Gastroesophageal sphincter (tissue), 4 donors: ENCODE measurements at regions not wholly inside any gene's neighbourhood (a gene's known extent, or its start where the extent isn't known, plus 50 kb on each side); places are given as distances from the start of the nearest gene placed in this dataset.
A peak's percentile ranks its signal among the peaks of the same experiment; 100 is the strongest.
"Not testable (repeated sequence)": the region's sequence is repeated elsewhere in the genome, so short reads cannot be mapped to it uniquely, and the experiment has no call there.

Experiments
- ATAC-seq: fragments of 150-250 bp; one replicate; pipeline ENCODE4 v1.9.1; 2016; ENCODE audit warnings: mild to moderate bottlenecking, moderate library complexity
- H3K27ac ChIP-seq, 4 donors: fragments of 200-600 bp; sonication (generic) in 3 of 4; 1 replicate in 3 of 4; 2 replicates in 1 of 4; pipeline ENCODE4 v1.5.1; 2016 to 2019
- H3K27me3 ChIP-seq: fragments of 200-600 bp; sonication (generic); one replicate; pipeline ENCODE4 v1.5.1; 2019
- H3K36me3 ChIP-seq, 2 donors: fragments of 200-600 bp; sonication (generic); one replicate each; pipeline ENCODE4 v1.5.1; 2019; ENCODE audit warnings: control low read depth in 1 of 2
- H3K4me1 ChIP-seq, 3 donors: fragments of 200-600 bp; sonication (generic); 1 replicate in 2 of 3; 2 replicates in 1 of 3; pipeline ENCODE4 v1.5.1; 2016 to 2019; ENCODE audit warnings: control low read depth in 2 of 3
- H3K4me3 ChIP-seq, 2 donors: fragments of 200-600 bp; sonication (generic); one replicate each; pipeline ENCODE4 v1.5.1; 2019; ENCODE audit warnings: mild to moderate bottlenecking in 1 of 2, moderate library complexity in 1 of 2
- H3K9me3 ChIP-seq, 3 donors: fragments of 200-600 bp; sonication (generic); one replicate each; pipeline ENCODE4 v1.5.1; 2017 to 2019; ENCODE audit warnings: control low read depth in 2 of 3
- EP300 ChIP-seq: sonication (generic); formaldehyde crosslinking; IDR thresholded peaks from one replicate; pipeline ENCODE4 v1.6.1; 2017; ENCODE audit warnings: antibody characterized with exemption, mild to moderate bottlenecking
- POLR2A ChIP-seq, 2 donors: fragments of 450-650 bp; IDR thresholded peaks; one replicate each; pipeline ENCODE4 v1.6.1; 2017; ENCODE audit warnings: antibody characterized with exemption in 2 of 2, mild to moderate bottlenecking in 2 of 2, moderate library complexity in 1 of 2
- POLR2AphosphoS5 ChIP-seq: sonication (generic); formaldehyde crosslinking; IDR thresholded peaks from one replicate; pipeline ENCODE4 v1.6.1; 2017; ENCODE audit warnings: antibody characterized with exemption
- WGBS, 2 donors: methylation state at CpG; one replicate each; pipeline ENCODE4 v1.1.5; 2018; ENCODE audit warnings: low coverage in 1 of 2; 5-methylcytosine and 5-hydroxymethylcytosine counted together
- TF ChIP-seq, protein P1 (sequence below), 4 experiments: fragments of 200-600 bp in 2 of 4; fragments of 450-650 bp in 2 of 4; sonication (generic) in 1 of 4; IDR thresholded peaks; one replicate each; pipeline ENCODE4 v1.5.1; 2017 to 2019; ENCODE audit warnings: antibody characterized with exemption in 4 of 4, mild to moderate bottlenecking in 2 of 4, moderate library complexity in 2 of 4

DNA sequence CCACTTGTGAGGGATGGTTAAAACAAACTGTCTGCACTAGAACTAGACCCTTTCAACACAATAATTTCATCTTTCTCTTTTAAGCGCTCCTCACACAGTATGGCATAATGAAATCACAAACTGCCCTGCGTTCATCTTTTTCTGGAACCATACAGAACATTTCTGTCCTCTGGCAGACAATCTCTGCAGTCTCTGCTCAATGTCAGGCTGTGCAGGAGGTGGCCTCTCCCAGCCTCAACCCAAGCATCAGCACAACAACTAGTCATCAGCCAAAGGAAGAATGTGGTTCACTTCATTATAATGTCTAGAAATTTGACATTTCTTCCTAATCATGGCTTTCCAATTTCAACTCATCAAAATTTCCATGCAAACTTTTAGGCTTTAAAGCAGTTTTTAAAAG lies 125.1 kb upstream of the STARD13 start:
- no peak for TF ChIP-seq POLR2A (IDR thresholded peaks at IDR 0.05)
- TF ChIP-seq POLR2AphosphoS5, result no peak
- TF ChIP-seq EP300, result no peak
- TF ChIP-seq, protein P1, sequence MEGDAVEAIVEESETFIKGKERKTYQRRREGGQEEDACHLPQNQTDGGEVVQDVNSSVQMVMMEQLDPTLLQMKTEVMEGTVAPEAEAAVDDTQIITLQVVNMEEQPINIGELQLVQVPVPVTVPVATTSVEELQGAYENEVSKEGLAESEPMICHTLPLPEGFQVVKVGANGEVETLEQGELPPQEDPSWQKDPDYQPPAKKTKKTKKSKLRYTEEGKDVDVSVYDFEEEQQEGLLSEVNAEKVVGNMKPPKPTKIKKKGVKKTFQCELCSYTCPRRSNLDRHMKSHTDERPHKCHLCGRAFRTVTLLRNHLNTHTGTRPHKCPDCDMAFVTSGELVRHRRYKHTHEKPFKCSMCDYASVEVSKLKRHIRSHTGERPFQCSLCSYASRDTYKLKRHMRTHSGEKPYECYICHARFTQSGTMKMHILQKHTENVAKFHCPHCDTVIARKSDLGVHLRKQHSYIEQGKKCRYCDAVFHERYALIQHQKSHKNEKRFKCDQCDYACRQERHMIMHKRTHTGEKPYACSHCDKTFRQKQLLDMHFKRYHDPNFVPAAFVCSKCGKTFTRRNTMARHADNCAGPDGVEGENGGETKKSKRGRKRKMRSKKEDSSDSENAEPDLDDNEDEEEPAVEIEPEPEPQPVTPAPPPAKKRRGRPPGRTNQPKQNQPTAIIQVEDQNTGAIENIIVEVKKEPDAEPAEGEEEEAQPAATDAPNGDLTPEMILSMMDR (IDR thresholded peaks at IDR 0.05), result no peak
- WGBS, 2 donors, result 78 to 94% methylated on average over 2 of the region's 2 CpGs
- Histone ChIP-seq H3K36me3 (no peaks in the 10 kb centered on the region), H3K4me3 (no peak overlapping the region), H3K9me3 (no peaks in the 10 kb centered on the region), H3K27ac (peak overlapping the region in 3 of 4 donors; percentile 65 to 71 (median 65)), H3K27me3 (no peaks in the 10 kb centered on the region), H3K4me1 (peaks cover 0 to 22% (median 0%) of the 10 kb centered on the region in 3 donors)
- ATAC-seq, result no peak

DNA sequence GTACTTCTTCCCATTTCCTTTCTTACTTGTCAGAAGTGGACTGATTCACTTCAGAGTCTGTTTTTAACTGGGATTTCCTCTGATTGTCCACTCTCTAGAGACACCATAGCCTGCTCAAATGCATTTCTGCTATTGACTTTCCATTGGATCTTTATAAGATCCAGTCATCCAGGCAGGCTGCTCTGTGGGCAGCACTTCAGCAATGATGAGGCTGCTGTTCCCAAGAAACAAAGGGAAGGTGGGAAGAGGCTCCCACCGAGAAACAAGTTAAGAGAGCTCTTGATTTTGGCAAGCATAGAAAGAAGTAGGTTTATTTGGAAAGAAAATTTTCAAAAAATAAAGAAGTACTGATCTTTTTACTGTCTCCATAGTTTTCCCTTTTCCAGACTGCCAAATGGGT lies 125.8 kb upstream of the STARD13 start:
- no peaks in the 10 kb centered on the region for H3K9me3 ChIP-seq
- no peaks in the 10 kb centered on the region for H3K36me3 ChIP-seq
- no peak for ATAC-seq
- H3K27ac ChIP-seq, result no peak overlapping the region
- 57% methylated on average over 1 of the region's 1 CpG; no CpG with 5 or more reads in 1 of the 2 donors for WGBS, 2 donors
- no peak overlapping the region for H3K4me3 ChIP-seq
- H3K27me3 ChIP-seq, result no peaks in the 10 kb centered on the region
- TF ChIP-seq, protein P1 (IDR thresholded peaks at IDR 0.05), result no peak
- TF ChIP-seq EP300 (no peak), POLR2A (IDR thresholded peaks at IDR 0.05) (no peak), POLR2AphosphoS5 (no peak)
- H3K4me1 ChIP-seq, result peaks cover 0 to 22% (median 0%) of the 10 kb centered on the region in 3 donors

DNA sequence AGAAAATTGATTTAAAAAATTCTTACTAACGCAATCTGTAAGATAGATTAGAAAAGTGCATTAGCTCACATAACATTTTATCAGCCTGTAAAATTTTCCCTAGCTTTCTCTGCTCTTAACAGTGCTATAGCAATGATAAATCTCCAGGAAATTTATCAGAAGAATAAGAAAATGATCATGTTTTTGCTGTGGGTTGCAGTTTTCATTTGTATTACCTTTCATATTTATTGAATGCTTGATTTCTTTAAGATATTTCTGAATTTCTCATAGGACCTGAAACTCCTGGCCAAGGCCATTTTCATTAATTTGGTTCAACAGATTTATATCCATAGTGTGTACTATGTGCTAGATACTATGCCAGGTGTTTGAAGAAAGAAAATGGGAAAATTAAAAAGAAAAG lies 130.3 kb upstream of the STARD13 start:
- 86 to 94% methylated on average over 1 of the region's 1 CpG for WGBS, 2 donors
- no peak overlapping the region for H3K27ac ChIP-seq
- H3K36me3 ChIP-seq, result no peaks in the 10 kb centered on the region
- ATAC-seq, result no peak
- H3K4me1 ChIP-seq, result no peaks in the 10 kb centered on the region
- no peaks in the 10 kb centered on the region for H3K9me3 ChIP-seq
- H3K4me3 ChIP-seq, result no peak overlapping the region
- TF ChIP-seq POLR2AphosphoS5 (no peak), EP300 (no peak), POLR2A (IDR thresholded peaks at IDR 0.05) (no peak)
- TF ChIP-seq, protein P1 (IDR thresholded peaks at IDR 0.05), result no peak
- no peaks in the 10 kb centered on the region for H3K27me3 ChIP-seq

DNA sequence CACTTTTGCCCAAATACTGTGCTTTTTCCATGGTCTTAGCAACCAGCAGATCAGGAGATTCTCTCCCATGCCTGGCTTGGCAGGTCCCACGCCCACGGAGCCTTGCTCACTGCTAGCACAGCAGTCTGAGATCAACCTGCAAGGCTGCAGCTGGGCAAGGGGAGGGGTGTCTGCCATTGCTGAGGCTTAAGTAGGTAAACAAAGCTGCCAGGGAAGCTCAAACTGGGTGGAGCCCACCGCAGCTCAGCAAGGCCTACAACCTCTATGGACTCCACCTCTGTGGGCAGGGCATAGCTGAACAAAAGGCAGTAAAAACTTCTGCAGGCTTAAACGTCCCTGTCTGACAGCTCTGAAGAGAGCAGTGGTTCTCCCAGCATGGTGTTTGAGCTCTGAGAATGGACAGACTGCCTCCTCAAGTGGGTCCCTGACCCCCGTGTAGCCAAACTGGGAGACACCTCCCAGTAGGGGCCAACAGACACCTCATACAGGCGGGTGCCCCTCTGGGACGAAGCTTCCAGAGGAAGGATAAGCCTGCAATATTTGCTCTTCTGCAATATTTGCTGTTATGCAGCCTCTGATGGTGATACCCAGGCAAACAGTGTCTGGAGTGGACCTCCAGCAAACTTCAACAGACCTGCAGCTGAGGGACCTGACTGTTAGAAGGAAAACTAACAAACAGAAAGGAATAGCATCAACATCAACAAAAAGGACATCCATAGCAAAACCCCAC lies 132.8 kb upstream of the STARD13 start:
- WGBS, 2 donors, result 64% methylated on average over 4 of the region's 7 CpGs; no CpG with 5 or more reads in 1 of the 2 donors
- H3K36me3 ChIP-seq, H3K27me3 ChIP-seq, H3K27ac ChIP-seq, H3K9me3 ChIP-seq, ATAC-seq, H3K4me3 ChIP-seq, H3K4me1 ChIP-seq: not testable (repeated sequence)

DNA sequence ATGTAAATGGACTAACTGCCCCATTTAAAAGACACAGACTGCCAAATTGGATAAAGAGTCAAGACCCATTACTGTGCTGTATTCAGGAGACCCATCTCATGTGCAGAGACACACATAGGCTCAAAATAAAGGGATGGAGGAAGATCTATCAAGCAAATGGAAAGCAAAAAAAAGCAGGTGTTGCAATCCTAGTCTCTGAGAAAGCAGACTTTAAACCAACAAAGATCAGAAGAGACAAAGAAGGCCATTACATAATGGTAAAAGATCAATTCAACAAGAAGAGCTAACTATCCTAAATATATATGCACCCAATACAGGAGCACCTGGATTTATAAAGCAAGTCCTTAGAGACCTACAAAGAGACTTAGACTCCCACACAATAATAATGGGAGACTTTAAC lies 134.6 kb upstream of the STARD13 start:
- H3K4me1 ChIP-seq, H3K27me3 ChIP-seq, ATAC-seq, H3K27ac ChIP-seq, H3K4me3 ChIP-seq, H3K9me3 ChIP-seq, H3K36me3 ChIP-seq: not testable (repeated sequence)

DNA sequence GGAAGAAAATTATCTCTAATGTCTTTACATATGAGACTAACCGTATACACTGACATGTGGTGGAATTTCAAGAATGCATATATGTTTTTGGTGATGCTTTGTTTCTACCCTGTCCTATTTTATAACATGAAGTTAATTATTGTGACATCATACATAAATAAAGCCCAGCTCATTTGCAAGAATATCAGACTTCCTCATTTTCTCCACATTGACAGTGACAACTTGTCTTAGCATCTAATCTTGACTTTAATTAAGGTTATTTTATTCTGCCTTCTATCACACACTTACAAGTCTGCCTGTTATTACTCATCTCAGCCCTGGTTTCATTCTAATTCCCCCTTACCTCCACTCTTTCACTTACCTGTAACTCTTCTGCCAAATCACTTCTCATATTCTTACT lies 140.6 kb upstream of the STARD13 start:
- WGBS, 2 donors, result 100% methylated on average over 1 of the region's 1 CpG
- TF ChIP-seq POLR2AphosphoS5 (no peak), EP300 (no peak), POLR2A (IDR thresholded peaks at IDR 0.05) (no peak)
- TF ChIP-seq, protein P1 (IDR thresholded peaks at IDR 0.05), result no peak
- no peak overlapping the region for H3K27ac ChIP-seq
- no peaks in the 10 kb centered on the region for H3K36me3 ChIP-seq
- no peaks in the 10 kb centered on the region for H3K9me3 ChIP-seq
- no peaks in the 10 kb centered on the region for H3K27me3 ChIP-seq
- H3K4me1 ChIP-seq, result no peaks in the 10 kb centered on the region
- ATAC-seq, result no peak
- H3K4me3 ChIP-seq, result no peak overlapping the region
